Activated CD4-positive, alpha-beta memory T cell treated with anti-CD3 and anti-CD28 coated beads, Interleukin-2, amount 10 ng/mL, durations not matched to agents 7 days and 5 days (primary cell): ENCODE measurements at regions not wholly inside any gene's neighbourhood (a gene's known extent, or its start where the extent isn't known, plus 50 kb on each side); places are given as distances from the start of the nearest gene placed in this dataset.

ENCODE experiments used
- CTCF ChIA-PET: fragments of 350-600 bp; sonication (Branson Sonifier 250); formaldehyde crosslinking; loops from one replicate; lab custom pipeline; 2021; ENCODE audit warnings: antibody characterized with exemption, inconsistent platforms; lab: Charles Lee
- POLR2A ChIA-PET: fragments of 350-600 bp; sonication (Branson Sonifier 250); formaldehyde crosslinking; loops from one replicate; lab custom pipeline; 2021; ENCODE audit warnings: antibody characterized with exemption; lab: Charles Lee
- DNase-seq: peaks from one replicate; pipeline ENCODE4 v3.0.0-alpha.2; 2020
- H3K27ac Mint-ChIP-seq: one replicate; pipeline ENCODE4 v1.8.0; 2021; ENCODE audit warnings: mild to moderate bottlenecking, mixed read lengths
- H3K27me3 Mint-ChIP-seq: one replicate; pipeline ENCODE4 v1.8.0; 2021; ENCODE audit warnings: mixed read lengths
- H3K36me3 Mint-ChIP-seq: one replicate; pipeline ENCODE4 v1.8.0; 2021; ENCODE audit warnings: low read depth, mixed read lengths
- H3K4me1 Mint-ChIP-seq: one replicate; pipeline ENCODE4 v1.8.0; 2021; ENCODE audit warnings: mixed read lengths
- H3K4me3 Mint-ChIP-seq: one replicate; pipeline ENCODE4 v1.8.0; 2021; ENCODE audit warnings: mild to moderate bottlenecking, mixed read lengths
- H3K9me3 Mint-ChIP-seq: one replicate; pipeline ENCODE4 v1.8.0; 2021; ENCODE audit warnings: mixed read lengths

GRCh38 chr11:128171506-128171905, 415.9 kb downstream of the ETS1 start:
- peaks cover 7% of the 10 kb centered on the region for H3K27me3 Mint-ChIP-seq
- no peak overlapping the region for H3K27ac Mint-ChIP-seq
- POLR2A ChIA-PET = interaction anchor here (0.8 to 2.0 kb wide), 8 partner anchors 118 to 659 kb away, joined by 3 to 11 read pairs (median 4); no protein-coding TSS in a partner anchor
- DNase-seq = no peak
- CTCF ChIA-PET = interaction anchor here (0.7 to 10.0 kb wide), 29 partner anchors 13 to 716 kb away, joined by 3 to 205 read pairs (median 6); no protein-coding TSS in a partner anchor
- H3K36me3 Mint-ChIP-seq = no peaks in the 10 kb centered on the region
- H3K4me1 Mint-ChIP-seq = peaks cover 13% of the 10 kb centered on the region
- H3K4me3 Mint-ChIP-seq = no peak overlapping the region
- H3K9me3 Mint-ChIP-seq = no peaks in the 10 kb centered on the region

DNA sequence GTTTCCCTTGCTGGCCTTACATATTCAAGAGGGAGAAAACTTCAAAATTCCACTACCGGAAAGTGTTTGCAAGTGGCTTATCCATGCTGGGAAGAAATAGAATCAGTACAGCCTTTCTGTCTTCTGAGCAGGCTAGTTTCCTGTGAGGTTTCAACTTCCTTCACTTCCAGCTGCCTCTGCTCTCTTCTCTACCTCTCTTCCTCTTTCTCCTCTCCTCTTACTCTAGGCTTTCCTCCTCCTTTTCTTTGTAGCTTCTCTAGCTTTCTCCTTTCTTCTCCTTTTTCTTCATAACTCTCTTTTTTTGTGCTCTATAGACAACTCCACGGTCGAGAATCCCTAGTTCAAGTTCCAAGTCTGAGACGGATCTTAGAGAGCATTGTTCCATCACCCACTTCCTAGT, 421.8 kb downstream of the ETS1 start:
- no peak overlapping the region for H3K4me3 Mint-ChIP-seq
- peaks cover 5% of the 10 kb centered on the region for H3K4me1 Mint-ChIP-seq
- no peak overlapping the region for H3K27ac Mint-ChIP-seq
- peaks cover 7% of the 10 kb centered on the region for H3K27me3 Mint-ChIP-seq
- H3K9me3 Mint-ChIP-seq = no peaks in the 10 kb centered on the region
- CTCF ChIA-PET = interaction anchor here (0.8 to 9.3 kb wide), 3 partner anchors 7 to 665 kb away, joined by 3 to 99 read pairs (median 3); no protein-coding TSS in a partner anchor
- POLR2A ChIA-PET = no interaction called here
- H3K36me3 Mint-ChIP-seq = no peaks in the 10 kb centered on the region
- DNase-seq = no peak

GRCh38 chr11:128164080-128164741, 423.1 kb downstream of the ETS1 start:
- no peaks in the 10 kb centered on the region for H3K9me3 Mint-ChIP-seq
- H3K27me3 Mint-ChIP-seq = peaks cover 7% of the 10 kb centered on the region
- no peak overlapping the region for H3K4me3 Mint-ChIP-seq
- H3K4me1 Mint-ChIP-seq = peaks cover 5% of the 10 kb centered on the region
- no peak overlapping the region for H3K27ac Mint-ChIP-seq
- DNase-seq = no peak
- POLR2A ChIA-PET = no interaction called here
- CTCF ChIA-PET = no interaction called here
- H3K36me3 Mint-ChIP-seq = no peaks in the 10 kb centered on the region

- CTCF ChIA-PET = interaction anchor here (0.9 to 6.3 kb wide), 2 partner anchors 7 to 122 kb away, joined by 3 to 99 read pairs; no protein-coding TSS in a partner anchor
- no peaks in the 10 kb centered on the region for H3K36me3 Mint-ChIP-seq
- peaks cover 12% of the 10 kb centered on the region for H3K4me1 Mint-ChIP-seq
- H3K9me3 Mint-ChIP-seq = no peaks in the 10 kb centered on the region
- DNase-seq = no peak
- no peak overlapping the region for H3K27ac Mint-ChIP-seq
- no peak overlapping the region for H3K4me3 Mint-ChIP-seq
- H3K27me3 Mint-ChIP-seq = peaks cover 2% of the 10 kb centered on the region
- POLR2A ChIA-PET = no interaction called here
These were observed 425.4 kb downstream of the ETS1 start for GRCh38 chr11:128161994-128162393.

DNA sequence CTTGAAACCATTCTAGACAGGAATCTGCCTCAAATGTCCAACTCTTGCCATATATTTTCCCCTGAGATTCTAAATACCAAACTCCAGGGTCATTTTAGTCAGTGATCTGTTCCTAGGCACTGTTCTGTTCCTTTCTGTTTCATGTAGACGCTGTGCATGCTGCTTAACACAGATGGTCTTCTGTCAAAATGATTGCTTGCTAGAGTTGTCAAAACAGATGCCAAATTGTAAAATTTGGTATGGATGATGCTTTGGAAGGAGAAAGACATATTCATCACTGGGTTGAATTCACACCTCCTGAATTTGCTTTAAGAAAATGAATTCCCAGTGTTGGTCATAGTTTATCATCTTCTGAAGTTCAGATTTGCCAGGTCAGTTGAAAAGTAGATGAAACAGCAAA, 425.9 kb downstream of the ETS1 start:
- H3K27ac Mint-ChIP-seq = no peak overlapping the region
- no peak for DNase-seq
- H3K9me3 Mint-ChIP-seq = no peaks in the 10 kb centered on the region
- ChIA-PET CTCF (interaction anchor here (0.9 to 6.3 kb wide), 4 partner anchors 8 to 471 kb away, joined by 3 to 99 read pairs (median 6); no protein-coding TSS in a partner anchor), POLR2A (no interaction called here)
- no peak overlapping the region for H3K4me3 Mint-ChIP-seq
- peaks cover 4% of the 10 kb centered on the region for H3K27me3 Mint-ChIP-seq
- H3K36me3 Mint-ChIP-seq = no peaks in the 10 kb centered on the region
- H3K4me1 Mint-ChIP-seq = peaks cover 12% of the 10 kb centered on the region

- Mint-ChIP-seq H3K27me3 (peaks cover 8% of the 10 kb centered on the region), H3K27ac (no peak overlapping the region), H3K4me1 (peaks cover 7% of the 10 kb centered on the region), H3K4me3 (no peak overlapping the region), H3K36me3 (no peaks in the 10 kb centered on the region), H3K9me3 (no peaks in the 10 kb centered on the region)
- DNase-seq = no peak
- POLR2A ChIA-PET = no interaction called here
- CTCF ChIA-PET = interaction anchor here (1.0 to 6.3 kb wide), 18 partner anchors 10 to 672 kb away, joined by 3 to 106 read pairs (median 8); no protein-coding TSS in a partner anchor
These were observed 428.5 kb downstream of the ETS1 start for GRCh38 chr11:128158860-128159259.

GRCh38 chr11:128157423-128158298, 429.7 kb downstream of the ETS1 start:
- POLR2A ChIA-PET = interaction anchor here (0.8 to 2.1 kb wide), 6 partner anchors 27 to 791 kb away, joined by 3 to 14 read pairs (median 4); no protein-coding TSS in a partner anchor
- Mint-ChIP-seq H3K4me3 (peak overlapping the region; percentile 53), H3K4me1 (peaks cover 7% of the 10 kb centered on the region), H3K27me3 (peaks cover 8% of the 10 kb centered on the region), H3K36me3 (no peaks in the 10 kb centered on the region), H3K27ac (peak overlapping the region; percentile 55), H3K9me3 (no peaks in the 10 kb centered on the region)
- CTCF ChIA-PET = interaction anchor here (0.6 to 6.3 kb wide), 78 partner anchors 10 to 840 kb away, joined by 3 to 106 read pairs (median 4); partner anchors contain the start of gene KCNJ1
- DNase-seq = peak; percentile 52

DNA sequence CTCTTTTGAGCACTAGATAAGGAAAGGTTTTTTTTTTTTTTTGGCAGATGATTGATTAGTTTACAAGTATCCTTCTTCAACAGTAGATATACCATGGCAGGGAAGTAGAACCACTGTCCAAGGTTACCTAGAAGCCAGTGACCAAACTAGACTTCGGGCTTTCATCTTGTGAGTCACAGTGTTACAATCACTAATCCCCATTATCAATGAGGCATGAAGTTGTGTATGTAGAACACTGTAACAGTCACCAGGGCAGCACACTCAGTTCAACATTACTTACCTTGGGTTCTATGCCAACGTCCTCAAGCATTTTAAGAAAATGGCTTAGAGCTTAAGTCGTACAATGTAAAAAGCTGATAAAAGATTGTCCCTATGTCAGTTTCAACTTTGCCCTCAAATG, 430.9 kb downstream of the ETS1 start:
- ChIA-PET CTCF (interaction anchor here (0.7 to 6.3 kb wide), 37 partner anchors 9 to 800 kb away, joined by 3 to 106 read pairs (median 7); partner anchors contain the start of gene KCNJ1), POLR2A (interaction anchor here (2.1 kb wide), 1 partner anchor 118 kb away, joined by 14 read pairs; no protein-coding TSS in a partner anchor)
- Mint-ChIP-seq H3K4me3 (no peak overlapping the region), H3K36me3 (no peaks in the 10 kb centered on the region), H3K4me1 (peaks cover 7% of the 10 kb centered on the region), H3K9me3 (no peaks in the 10 kb centered on the region), H3K27ac (no peak overlapping the region), H3K27me3 (peaks cover 8% of the 10 kb centered on the region)
- no peak for DNase-seq

DNA sequence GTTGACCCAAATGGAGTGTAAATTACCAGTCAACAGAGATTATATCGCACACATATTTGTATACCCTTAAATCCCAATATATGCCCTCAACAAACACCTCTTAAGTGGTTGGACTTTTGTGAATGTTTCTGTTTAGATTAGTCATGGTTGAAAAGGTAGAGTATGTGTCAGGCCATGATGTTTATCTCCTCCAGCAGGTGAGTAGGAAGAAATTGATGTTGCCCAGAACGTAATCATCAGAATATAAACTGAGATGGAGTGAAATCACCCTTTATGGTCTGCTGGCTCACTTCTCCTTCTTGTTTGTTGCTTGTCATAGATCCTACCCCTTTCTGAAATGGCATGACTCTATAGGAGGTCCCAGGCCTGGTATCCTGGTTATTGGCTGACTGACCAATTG, 431.8 kb downstream of the ETS1 start:
- ChIA-PET POLR2A (no interaction called here), CTCF (interaction anchor here (2.5 to 6.3 kb wide), 6 partner anchors 14 to 703 kb away, joined by 18 to 106 read pairs (median 54); no protein-coding TSS in a partner anchor)
- Mint-ChIP-seq H3K9me3 (no peaks in the 10 kb centered on the region), H3K4me1 (peaks cover 7% of the 10 kb centered on the region), H3K27ac (no peak overlapping the region), H3K36me3 (no peaks in the 10 kb centered on the region), H3K4me3 (no peak overlapping the region), H3K27me3 (peaks cover 8% of the 10 kb centered on the region)
- DNase-seq = no peak

DNA sequence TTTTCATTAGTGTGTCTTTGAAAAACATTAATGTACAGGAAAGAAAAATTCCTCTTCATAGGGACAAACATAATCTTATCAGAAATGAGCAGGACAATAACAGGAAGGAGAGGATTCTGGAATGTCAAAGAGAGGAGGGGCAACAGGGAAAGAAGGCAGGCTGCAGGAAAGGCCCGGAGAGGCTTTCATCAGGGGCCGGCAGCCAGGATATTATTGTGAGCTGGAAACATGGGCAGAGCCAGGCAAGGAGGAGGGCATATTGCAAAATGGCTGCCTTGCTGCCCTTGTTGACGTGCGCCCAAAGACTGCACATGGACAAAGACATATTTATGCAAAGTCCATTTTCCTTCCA, 433.7 kb downstream of the ETS1 start:
- DNase-seq = no peak
- Mint-ChIP-seq H3K27ac (no peak overlapping the region), H3K9me3 (no peaks in the 10 kb centered on the region), H3K27me3 (peaks cover 8% of the 10 kb centered on the region), H3K4me3 (no peak overlapping the region), H3K4me1 (peaks cover 7% of the 10 kb centered on the region), H3K36me3 (no peaks in the 10 kb centered on the region)
- ChIA-PET CTCF (interaction anchor here (0.6 to 1.6 kb wide), 2 partner anchors 15 to 17 kb away, joined by 3 to 4 read pairs; no protein-coding TSS in a partner anchor), POLR2A (no interaction called here)

DNA sequence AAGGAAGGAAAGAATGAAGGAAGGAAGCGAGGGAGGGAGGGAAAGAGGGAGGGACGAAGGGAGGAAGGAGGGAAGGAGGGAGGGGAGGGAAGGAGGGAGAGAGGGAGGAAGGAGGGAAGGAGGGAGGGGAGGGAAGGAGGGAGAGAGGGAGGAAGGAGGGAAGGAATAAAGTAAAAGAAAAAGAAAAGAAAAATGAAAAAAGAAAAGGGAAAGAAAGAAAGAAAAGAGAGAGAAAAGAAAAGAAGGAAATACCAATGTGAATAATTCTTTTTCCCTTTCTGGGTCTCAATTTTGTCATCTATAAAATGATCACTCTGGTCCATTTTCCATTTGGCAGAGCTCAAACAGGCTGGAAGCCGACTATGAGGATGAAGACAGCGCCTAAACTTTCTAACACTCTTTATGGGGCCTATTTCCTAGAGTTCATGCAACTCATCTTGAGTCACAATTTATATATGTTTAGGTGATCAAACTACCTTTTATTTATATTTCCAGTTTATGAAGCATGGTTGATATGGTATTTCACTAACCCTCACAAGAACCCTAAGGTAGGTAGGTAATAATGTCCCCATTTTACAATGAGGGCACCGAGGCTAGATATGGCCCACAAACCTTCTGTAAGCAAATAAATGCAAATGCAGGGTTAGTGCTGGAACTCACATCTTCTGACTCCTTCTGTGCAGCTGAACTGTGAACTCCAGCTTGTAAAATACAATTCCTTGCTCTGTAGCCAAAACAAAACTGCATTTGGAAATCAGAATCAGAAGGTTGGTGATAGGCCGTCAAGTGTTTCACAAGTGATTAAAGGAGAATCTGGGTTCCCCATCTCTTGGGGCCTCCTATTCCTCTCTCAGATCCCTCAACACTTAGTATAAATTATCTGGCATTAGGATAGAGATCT, 434.3 kb downstream of the ETS1 start:
- Mint-ChIP-seq H3K4me3 (no peak overlapping the region), H3K27me3 (peaks cover 8% of the 10 kb centered on the region), H3K27ac (no peak overlapping the region), H3K36me3 (no peaks in the 10 kb centered on the region), H3K4me1 (peaks cover 7% of the 10 kb centered on the region), H3K9me3 (no peaks in the 10 kb centered on the region)
- DNase-seq = no peak
- POLR2A ChIA-PET = no interaction called here
- CTCF ChIA-PET = interaction anchor here (1.6 kb wide), 1 partner anchor 16 kb away, joined by 4 read pairs; no protein-coding TSS in a partner anchor

GRCh38 chr11:128151780-128152179, 435.6 kb downstream of the ETS1 start:
- CTCF ChIA-PET = interaction anchor here (0.7 to 2.5 kb wide), 2 partner anchors 113 to 487 kb away, joined by 5 to 14 read pairs; no protein-coding TSS in a partner anchor
- POLR2A ChIA-PET = interaction anchor here (0.7 kb wide), 1 partner anchor 112 kb away, joined by 3 read pairs; no protein-coding TSS in a partner anchor
- H3K4me1 Mint-ChIP-seq = no peaks in the 10 kb centered on the region
- H3K36me3 Mint-ChIP-seq = no peaks in the 10 kb centered on the region
- no peaks in the 10 kb centered on the region for H3K9me3 Mint-ChIP-seq
- peaks cover 4% of the 10 kb centered on the region for H3K27me3 Mint-ChIP-seq
- H3K27ac Mint-ChIP-seq = no peak overlapping the region
- H3K4me3 Mint-ChIP-seq = no peak overlapping the region
- DNase-seq = no peak
